HG03571 (cell line): ENCODE measurements at regions not wholly inside any gene's neighbourhood (a gene's known extent, or its start where the extent isn't known, plus 50 kb on each side); places are given as distances from the start of the nearest gene placed in this dataset.

Experiments
- ATAC-seq: cut with Tn5 transposase; IDR thresholded peaks from one replicate; pipeline ENCODE4 v1.9.1; 2021; ENCODE audit not compliant: unreplicated experiment

GRCh38 chr5:158309088-158309807 is 450.3 kb upstream of the CLINT1 start:
- no peak for ATAC-seq

DNA sequence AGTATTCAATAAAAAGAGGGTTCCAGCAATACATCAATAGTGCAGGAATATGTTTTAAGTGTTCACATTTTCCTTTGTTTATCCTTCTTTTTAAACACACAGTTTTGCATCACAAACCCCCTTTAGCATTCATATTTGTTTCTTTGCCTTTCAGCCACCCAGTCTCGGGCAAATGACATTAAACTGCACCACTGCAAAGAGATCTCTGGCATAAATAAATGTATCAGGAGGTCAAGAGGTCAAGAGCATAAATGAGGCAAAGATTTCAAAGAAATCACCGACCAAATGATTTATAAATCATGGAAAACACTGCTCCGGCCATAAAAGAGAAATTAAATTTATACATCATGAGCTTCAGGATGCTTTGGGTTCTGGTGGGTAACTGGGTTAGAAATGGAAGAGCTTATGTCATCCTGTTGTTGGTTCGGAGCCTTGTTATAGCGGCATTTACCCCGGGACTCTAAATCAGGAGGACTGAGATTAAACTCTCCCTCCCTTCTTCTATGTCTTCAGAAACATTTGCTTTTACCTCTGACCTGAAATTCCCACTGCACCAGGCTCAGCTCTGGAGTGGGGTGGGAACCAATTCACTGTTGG is 449.6 kb upstream of the CLINT1 start:
- no peak for ATAC-seq

DNA sequence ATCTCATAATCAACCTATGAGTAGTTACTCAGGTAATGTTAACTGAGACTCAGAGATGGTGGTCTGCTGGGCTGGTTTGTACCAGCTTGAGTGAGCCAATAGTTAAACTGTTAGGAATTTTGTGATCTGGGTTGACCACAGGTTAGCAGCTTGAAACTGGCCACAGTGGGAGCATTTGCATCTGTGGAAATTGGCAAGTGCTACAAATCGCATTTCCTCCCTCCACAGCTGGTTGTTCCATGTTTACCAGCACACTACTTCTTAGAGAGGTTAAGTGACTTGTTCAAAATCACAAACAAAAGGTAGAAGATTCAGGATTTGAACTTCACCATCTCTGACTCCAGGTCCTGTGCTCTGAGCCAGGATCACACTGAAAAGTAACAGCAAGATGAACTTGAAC is 446.9 kb upstream of the CLINT1 start:
- ATAC-seq, result no peak

DNA sequence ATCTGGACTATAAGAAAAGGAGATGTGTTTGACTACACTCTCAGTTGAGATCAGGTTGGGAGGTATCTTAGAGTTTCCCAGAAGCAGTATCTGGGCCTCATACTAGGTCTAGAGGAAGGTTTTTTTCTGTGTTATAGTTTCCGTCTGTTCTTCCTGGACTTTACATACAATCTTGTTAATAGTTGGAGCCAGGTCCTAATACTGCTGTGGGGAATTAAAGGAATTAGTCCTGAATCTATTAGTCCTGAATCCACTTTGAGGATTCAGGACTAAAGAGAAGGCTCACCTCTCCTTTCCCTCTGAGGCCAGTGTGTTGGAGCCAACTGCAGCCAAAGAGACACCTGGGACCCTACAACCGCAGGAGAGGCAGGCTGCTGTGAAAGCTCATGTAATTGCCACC is 445.7 kb upstream of the CLINT1 start:
- ATAC-seq, result no peak

DNA sequence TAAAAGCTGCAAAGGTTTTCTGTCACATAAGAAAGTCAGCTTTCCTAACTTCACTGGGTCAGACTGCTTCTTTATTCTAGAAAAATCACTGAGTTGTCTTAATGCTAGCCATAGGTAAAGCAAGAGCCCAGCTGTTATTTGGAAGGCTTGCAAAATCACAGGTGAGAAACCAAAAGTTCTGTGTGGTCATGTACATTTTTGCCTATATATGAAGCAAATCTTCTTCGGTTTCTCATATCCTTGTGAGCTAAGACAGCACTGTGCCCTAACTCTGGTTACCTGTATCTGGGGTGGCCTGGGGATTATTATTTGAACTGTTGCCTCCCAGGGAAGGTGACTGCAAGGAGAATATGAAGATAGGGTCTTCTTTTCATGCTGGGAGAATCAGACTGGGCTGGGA is 444.9 kb upstream of the CLINT1 start:
- no peak for ATAC-seq

- ATAC-seq, result no peak
Observed at GRCh38 chr5:158303275-158303674, 444.3 kb upstream of the CLINT1 start.

DNA sequence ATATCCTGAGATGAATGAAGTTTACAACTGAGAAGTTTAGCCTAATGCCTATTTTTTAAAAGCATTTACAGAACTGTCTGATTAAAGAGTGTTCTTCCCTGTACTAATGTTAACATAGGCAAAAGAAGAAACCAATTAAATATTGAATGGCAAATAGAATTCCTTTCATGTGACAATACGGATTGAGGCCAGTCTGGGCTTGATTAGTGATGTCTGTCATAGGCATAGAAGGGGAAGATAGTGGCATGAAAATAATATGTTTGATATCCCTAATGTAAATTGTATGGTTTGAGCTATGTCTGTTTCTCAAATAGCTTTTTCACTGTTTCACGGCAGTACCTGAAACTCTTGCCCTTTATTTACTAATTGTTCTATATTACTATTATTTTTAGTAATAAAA is 443.1 kb upstream of the CLINT1 start:
- ATAC-seq, result no peak

DNA sequence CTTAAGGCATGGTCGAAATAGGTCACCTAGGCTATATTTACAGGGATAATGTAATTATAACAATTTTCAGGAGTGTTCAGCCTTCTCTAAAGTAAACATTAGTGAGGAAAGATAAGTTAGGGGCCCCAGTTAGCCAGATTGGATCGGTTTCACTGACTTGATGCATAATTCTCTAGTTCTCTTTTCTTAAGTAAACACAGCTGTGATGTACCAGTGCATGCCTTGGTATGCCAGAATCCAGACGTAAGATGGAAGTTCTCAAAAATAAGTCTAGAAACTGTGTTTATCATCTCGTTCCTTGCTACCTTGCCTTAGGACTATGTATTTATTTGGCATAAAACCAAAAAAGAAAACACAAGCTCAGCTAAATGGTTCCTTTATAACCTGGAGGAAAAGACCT is 442.2 kb upstream of the CLINT1 start:
- ATAC-seq, result no peak

GRCh38 chr5:158300256-158300655 is 441.3 kb upstream of the CLINT1 start:
- ATAC-seq, result no peak

DNA sequence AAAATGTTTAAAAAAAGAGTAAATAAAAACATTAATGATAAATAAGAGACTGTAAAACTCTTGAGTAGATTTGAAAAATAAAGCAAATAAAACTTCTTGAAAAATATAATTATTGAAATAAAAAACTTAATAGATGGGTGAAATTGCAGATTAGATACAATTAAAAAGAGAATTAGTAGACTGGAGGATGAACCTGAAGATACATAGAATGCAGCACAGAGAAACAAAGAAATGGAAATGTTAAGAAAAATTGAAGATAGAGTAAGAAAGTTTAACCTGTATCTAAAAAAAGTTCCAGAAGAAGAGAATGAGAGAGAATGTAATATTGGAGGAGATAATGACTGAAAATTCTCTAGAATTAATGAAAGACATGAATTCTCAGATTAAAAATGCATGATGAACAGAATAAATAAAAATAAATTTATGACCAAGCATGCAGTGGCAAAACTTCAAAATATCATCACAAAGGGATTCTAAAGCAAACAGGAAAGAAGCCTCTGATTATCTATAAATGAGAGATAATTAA is 438.1 kb upstream of the CLINT1 start:
- no peak for ATAC-seq

- no peak for ATAC-seq
Observed at GRCh38 chr5:158294701-158295100, 435.8 kb upstream of the CLINT1 start.

GRCh38 chr5:158292981-158293380 is 434.0 kb upstream of the CLINT1 start:
- no peak for ATAC-seq

- no peak for ATAC-seq
Observed at GRCh38 chr5:158289967-158290366, 431.0 kb upstream of the CLINT1 start.

DNA sequence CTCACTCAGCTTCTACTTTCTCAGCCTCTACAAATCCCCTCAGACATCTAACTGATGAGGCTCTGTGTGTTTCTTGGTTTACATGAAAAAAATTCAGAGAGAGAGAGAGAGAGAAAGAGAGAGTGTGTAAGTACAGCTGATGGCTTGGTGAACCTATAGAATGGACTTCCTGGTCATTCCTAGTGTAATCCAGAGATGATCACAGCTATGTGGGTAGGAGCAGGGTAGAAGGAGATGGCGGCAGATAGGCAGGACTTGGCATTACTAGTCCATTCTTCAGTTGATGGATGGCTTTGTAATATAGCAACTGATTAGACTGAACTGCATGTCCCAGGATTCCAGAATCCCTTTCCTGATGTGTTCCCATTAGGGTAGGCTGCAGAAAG is 429.3 kb upstream of the CLINT1 start:
- ATAC-seq, result no peak

DNA sequence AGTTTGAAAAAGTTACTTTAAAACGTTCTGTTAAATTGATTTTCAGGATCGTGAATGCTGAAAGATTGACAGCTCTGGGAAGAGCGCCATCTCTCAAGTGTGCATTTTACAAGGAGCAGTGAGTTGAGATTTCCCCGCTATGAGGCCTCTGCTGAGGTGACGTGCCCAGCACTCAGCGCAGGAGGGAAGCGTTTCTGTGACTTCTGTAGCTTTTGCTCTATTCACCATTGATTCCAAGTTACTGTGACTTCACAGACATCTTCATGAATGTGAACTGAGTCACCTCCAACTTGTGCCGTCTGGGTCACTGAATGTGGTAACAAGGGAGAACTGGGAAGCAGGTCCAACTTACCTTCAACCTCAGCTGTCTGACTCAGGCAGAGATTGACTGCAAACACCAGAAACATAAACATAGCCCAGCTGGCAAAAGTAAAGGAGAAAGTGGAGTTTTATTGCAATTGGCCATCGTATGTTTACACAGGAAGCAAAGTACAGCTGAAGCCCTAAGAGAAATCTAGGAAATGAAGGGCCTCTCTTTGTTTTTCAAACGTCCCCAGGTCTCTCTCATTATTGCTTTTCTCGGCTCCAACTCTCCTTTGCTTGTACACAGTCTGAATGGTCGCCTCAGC is 428.8 kb upstream of the CLINT1 start:
- no peak for ATAC-seq

GRCh38 chr5:158286827-158287226 is 427.9 kb upstream of the CLINT1 start:
- no peak for ATAC-seq

- no peak for ATAC-seq
Observed at GRCh38 chr5:158285698-158286097, 426.8 kb upstream of the CLINT1 start.

DNA sequence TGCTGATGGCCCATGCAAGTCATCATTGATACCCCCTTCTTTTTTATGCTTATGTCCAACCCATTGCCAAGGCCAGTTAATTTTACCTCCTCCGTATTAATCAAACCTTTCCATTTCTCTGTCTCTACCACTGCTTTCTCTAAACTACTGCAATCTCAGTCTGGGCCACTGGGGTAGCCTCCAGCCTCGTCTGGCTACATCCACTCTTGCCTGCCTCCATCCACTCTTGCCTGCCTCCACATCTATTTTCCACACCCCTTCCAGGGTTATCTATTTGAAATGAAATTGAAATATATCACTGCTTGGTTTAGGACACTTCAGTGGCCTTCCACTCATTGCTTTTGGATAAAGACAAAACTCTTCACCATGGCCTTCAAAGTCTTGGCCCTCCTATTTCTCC is 425.3 kb upstream of the CLINT1 start:
- no peak for ATAC-seq

DNA sequence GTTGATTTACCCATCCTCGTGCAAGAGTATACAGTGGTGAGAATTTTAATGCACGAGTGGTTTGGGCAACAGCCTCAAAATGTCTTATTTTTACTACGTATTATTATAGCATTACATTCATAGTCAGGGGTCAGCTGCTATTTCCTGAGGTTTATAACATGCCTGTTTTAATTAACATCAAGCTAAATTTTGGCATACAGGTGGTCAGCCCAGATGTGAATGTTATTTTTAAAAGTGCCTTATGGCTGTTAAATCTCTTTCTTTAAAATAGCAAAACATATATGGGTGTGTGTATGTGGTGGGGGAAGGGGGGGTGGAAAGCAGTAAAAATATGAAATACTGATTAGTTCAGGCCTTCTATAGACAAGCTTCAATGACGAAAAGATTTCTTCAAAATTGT is 424.5 kb upstream of the CLINT1 start:
- no peak for ATAC-seq

- no peak for ATAC-seq
Observed at GRCh38 chr5:158278216-158278925, 419.4 kb upstream of the CLINT1 start.

DNA sequence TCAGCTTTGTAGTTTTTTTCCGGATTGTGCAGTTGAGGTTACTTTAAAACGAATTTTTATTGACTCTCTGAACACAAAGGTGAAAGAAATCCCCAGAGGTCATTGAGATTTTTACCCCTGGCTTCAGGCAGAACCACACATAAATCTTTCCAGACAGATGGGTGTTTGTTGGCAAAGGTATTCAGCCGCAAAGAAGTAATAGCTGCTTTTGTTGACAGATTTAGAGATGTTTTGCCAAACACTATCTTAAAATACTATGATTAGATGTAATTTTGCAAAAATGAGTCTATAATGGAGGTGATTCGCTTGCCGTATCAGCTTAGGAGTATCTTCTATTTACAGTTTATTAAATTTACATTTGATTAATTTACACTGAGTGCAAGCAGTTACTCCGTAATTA is 418.3 kb upstream of the CLINT1 start:
- no peak for ATAC-seq

DNA sequence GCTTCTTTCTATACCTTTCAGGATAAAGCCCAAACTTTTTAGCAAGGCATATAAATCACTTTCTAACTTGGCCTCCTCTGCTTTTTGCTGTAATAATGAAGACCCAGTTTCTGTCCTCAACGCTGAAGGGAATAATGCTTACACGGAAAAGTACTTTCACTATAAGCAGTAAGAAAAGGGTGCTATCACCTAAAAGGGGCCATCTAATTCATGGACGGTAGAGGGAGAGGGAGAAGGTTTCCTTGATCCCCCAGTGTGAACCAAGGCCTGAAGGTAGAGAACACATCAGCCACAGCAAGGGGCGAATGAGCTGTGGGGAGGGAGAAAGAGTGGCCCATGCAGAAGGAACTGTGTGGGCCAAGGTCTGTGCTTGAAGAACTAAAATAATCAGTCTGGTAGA is 417.7 kb upstream of the CLINT1 start:
- no peak for ATAC-seq
